Lower leg skin (tissue), 4 donors: ENCODE measurements at regions not wholly inside any gene's neighbourhood (a gene's known extent, or its start where the extent isn't known, plus 50 kb on each side); places are given as distances from the start of the nearest gene placed in this dataset.
"Not testable (repeated sequence)": the region's sequence is repeated elsewhere in the genome, so short reads cannot be mapped to it uniquely, and the experiment has no call there.

Experiments
- DNase-seq, 2 donors: peaks; one replicate each; pipeline ENCODE4 v3.0.0-alpha.2; 2019; ENCODE audit warnings: low spot score in 2 of 2
- H3K4me3 ChIP-seq: fragments of 200-600 bp; sonication (generic); 2 replicates; pipeline ENCODE4 v1.5.1; 2017; ENCODE audit warnings: mild to moderate bottlenecking, low read depth; ENCODE audit not compliant: poor library complexity, severe bottlenecking
- POLR2A ChIP-seq, 2 donors: fragments of 450-650 bp; IDR thresholded peaks; one replicate each; pipeline ENCODE4 v1.6.1; 2016 to 2017; ENCODE audit warnings: antibody characterized with exemption in 2 of 2, mild to moderate bottlenecking in 1 of 2, moderate library complexity in 1 of 2
- WGBS, 2 donors: methylation state at CpG; one replicate each; pipeline ENCODE4 v1.1.5; 2018; 5-methylcytosine and 5-hydroxymethylcytosine counted together
- intact Hi-C: fragments of 100-400 bp; cut with DNase I; formaldehyde crosslinking; loops from one replicate; pipeline ENCODE4 v1.15.0; 2023; ENCODE audit warnings: low total_unique reads
- TF ChIP-seq, protein P1 (sequence below), 3 donors: fragments of 450-650 bp; IDR thresholded peaks; one replicate each; pipeline ENCODE4 v1.5.1; 2016; ENCODE audit warnings: antibody characterized with exemption in 3 of 3, mild to moderate bottlenecking in 3 of 3, moderate library complexity in 2 of 3

DNA sequence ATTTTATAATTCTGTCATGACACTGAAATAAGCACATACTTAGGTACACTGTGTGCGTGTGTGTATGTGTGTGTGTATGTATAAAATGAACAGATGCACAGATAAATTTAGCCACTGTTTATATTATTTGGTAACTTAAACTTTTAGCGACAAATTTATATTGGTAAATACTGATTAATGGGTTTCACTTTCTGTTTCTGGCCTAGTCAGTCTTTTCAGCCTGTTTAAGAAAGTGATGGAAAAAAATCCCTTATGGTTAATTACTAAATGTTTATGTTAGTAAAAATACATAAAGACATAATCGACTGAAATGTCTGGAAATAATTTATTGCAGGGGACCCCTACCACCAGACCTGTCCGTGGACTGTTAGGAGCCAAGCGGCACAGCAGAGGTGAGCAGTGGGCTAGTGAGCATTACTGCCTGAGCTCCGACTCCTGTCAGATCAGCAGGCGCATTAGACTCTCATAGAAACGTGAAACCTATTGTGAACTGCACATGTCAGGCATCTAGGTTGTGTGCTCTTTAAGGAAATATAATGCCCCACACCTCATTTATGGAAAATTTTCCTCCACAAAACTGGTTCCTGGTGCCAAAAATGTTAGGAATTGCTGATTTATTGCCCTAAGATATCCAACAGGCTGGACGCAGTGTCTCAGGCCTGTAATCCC is 717.4 kb downstream of the SI start:
- no peak overlapping the region for H3K4me3 ChIP-seq
- DNase-seq: no peak
- TF ChIP-seq POLR2A (IDR thresholded peaks at IDR 0.05): no peak
- TF ChIP-seq, protein P1, sequence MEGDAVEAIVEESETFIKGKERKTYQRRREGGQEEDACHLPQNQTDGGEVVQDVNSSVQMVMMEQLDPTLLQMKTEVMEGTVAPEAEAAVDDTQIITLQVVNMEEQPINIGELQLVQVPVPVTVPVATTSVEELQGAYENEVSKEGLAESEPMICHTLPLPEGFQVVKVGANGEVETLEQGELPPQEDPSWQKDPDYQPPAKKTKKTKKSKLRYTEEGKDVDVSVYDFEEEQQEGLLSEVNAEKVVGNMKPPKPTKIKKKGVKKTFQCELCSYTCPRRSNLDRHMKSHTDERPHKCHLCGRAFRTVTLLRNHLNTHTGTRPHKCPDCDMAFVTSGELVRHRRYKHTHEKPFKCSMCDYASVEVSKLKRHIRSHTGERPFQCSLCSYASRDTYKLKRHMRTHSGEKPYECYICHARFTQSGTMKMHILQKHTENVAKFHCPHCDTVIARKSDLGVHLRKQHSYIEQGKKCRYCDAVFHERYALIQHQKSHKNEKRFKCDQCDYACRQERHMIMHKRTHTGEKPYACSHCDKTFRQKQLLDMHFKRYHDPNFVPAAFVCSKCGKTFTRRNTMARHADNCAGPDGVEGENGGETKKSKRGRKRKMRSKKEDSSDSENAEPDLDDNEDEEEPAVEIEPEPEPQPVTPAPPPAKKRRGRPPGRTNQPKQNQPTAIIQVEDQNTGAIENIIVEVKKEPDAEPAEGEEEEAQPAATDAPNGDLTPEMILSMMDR (IDR thresholded peaks at IDR 0.05): no peak
- WGBS, 2 donors: 83 to 84% methylated on average over 9 of the region's 9 CpGs
- intact Hi-C loops: no loop called here

- no peak for DNase-seq
- 92 to 93% methylated on average over 10 of the region's 10 CpGs for WGBS, 2 donors
- intact Hi-C loops: no loop called here
- no peak overlapping the region for H3K4me3 ChIP-seq
- no peak for TF ChIP-seq POLR2A (IDR thresholded peaks at IDR 0.05)
- TF ChIP-seq, protein P1 (IDR thresholded peaks at IDR 0.05): no peak
Measured at GRCh38 chr3:164360078-164360578, 718.2 kb downstream of the SI start.

- intact Hi-C loops: no loop called here
- H3K4me3 ChIP-seq: no peak overlapping the region
- no peak for DNase-seq
- TF ChIP-seq, protein P1 (IDR thresholded peaks at IDR 0.05): no peak
- TF ChIP-seq POLR2A (IDR thresholded peaks at IDR 0.05): no peak
Measured at GRCh38 chr3:164352991-164353390, 725.3 kb downstream of the SI start.

DNA sequence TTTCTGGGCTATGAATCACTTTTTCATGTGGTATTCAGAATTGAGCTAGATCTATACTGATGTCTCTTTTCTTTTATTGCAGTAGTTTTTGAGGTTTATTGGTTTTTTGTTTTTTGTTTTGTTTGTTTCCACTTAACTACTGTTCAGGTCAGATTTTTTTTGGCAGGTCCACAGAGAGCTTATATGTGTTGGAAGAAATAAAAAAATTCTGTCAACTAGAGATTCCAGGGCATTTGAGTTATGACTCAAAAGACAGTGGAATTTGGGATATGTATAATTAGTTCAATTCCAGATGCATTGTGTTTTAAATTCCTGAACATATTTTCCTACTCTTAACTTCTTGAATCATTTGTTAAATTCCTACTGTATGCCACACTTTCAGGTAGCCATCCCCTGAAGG is 727.2 kb downstream of the SI start:
- intact Hi-C loops: no loop called here
- no peak for TF ChIP-seq POLR2A (IDR thresholded peaks at IDR 0.05)
- TF ChIP-seq, protein P1 (IDR thresholded peaks at IDR 0.05): no peak
- DNase-seq: no peak
- H3K4me3 ChIP-seq: no peak overlapping the region

DNA sequence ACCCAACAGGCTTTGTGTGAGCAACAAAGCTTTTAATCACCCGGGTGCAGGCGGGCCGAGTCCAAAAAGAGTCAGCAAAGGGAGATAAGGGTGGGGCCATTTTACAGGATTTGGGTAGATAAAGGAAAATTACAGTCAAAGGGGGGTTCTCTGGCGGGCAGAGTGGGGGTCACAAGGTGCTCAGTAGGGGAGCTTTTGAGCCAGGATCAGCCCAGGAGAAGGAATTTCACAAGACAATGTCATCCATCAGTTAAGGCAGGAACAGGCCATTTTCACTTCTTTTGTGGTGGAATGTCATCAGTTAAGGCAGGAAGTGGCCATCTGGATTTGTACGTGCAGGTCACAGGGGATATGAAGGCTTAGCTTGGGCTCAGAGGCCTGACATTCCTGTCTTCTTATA is 736.1 kb downstream of the SI start:
- DNase-seq, H3K4me3 ChIP-seq, intact Hi-C loops: not testable (repeated sequence)
- 83 to 84% methylated on average over 5 of the region's 5 CpGs for WGBS, 2 donors

DNA sequence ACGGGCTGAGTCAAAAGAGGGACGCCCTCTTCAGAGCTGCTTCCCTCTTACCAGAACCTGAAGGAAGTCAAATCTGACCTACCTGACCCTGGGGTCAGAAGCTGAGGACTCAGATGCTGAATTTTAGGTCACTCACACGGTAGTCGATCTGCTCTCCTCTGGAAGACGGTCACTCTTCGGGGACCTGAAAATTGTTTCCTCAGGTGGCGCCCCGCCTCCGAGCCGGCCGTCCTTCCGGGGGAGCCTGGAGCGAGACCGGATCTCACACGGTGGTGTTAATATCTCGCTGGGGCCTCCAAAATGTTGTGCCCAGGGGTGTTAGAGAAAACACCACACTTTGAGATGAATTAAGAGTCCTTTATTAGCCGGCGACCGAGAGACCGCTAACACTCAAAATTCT is 737.2 kb downstream of the SI start:
- DNase-seq: no peak
- no peak overlapping the region for H3K4me3 ChIP-seq
- 90 to 95% methylated on average over 20 of the region's 20 CpGs for WGBS, 2 donors
- intact Hi-C loops: no loop called here
- no peak for TF ChIP-seq POLR2A (IDR thresholded peaks at IDR 0.05)
- TF ChIP-seq, protein P1 (IDR thresholded peaks at IDR 0.05): no peak
